B cell (primary cell): ENCODE measurements at regions not wholly inside any gene's neighbourhood (a gene's known extent, or its start where the extent isn't known, plus 50 kb on each side); places are given as distances from the start of the nearest gene placed in this dataset.
A peak's percentile ranks its signal among the peaks of the same experiment; 100 is the strongest.

Experiments
- ATAC-seq: fragments of 200-7000 bp; cut with Tn5 transposase; one replicate; pipeline ENCODE4 v1.10.0; 2021; ENCODE audit warnings: low read depth, mild to moderate bottlenecking, moderate number of reproducible peaks, moderate library complexity
- CTCF ChIA-PET: fragments of 350-600 bp; sonication (Branson Sonifier 250); formaldehyde crosslinking; loops from one replicate; lab custom pipeline; 2021; ENCODE audit warnings: antibody characterized with exemption, inconsistent platforms; lab: Charles Lee
- POLR2A ChIA-PET: fragments of 350-600 bp; sonication (Branson Sonifier 250); formaldehyde crosslinking; loops from one replicate; lab custom pipeline; 2021; ENCODE audit warnings: antibody characterized with exemption; lab: Charles Lee
- DNase-seq: peaks from one replicate; pipeline ENCODE4 v3.0.0; 2013
- H2AFZ ChIP-seq: 2 replicates; pipeline ENCODE4 v1.6.1; 2012; ENCODE audit warnings: mild to moderate bottlenecking, low read depth, low read length; ENCODE audit not compliant: insufficient read depth, poor library complexity, severe bottlenecking
- H3K27ac ChIP-seq, 2 donors: 1 replicate in 1 of 2; 2 replicates in 1 of 2; pipeline ENCODE4 v1.5.1; 2012 to 2013; ENCODE audit warnings: low read length in 2 of 2, mild to moderate bottlenecking in 2 of 2, moderate library complexity in 1 of 2
- H3K27me3 ChIP-seq, 4 experiments: fragments of 200-600 bp in 1 of 4; sonication (generic) in 1 of 4; replicated peaks in 1 of 4; 1 replicate in 2 of 4; 2 replicates in 2 of 4; pipeline versions ENCODE4 v1.6.1 to v1.7.0; 2013 to 2016; ENCODE audit warnings: low read length in 3 of 4, mild to moderate bottlenecking in 2 of 4, mixed read lengths in 1 of 4, moderate library complexity in 1 of 4; ENCODE audit not compliant: insufficient read depth in 4 of 4, control insufficient read depth in 3 of 4; ENCODE audit errors: control extremely low read depth in 1 of 4
- H3K36me3 ChIP-seq, 2 experiments: replicated peaks in 1 of 2; 1 replicate in 1 of 2; 2 replicates in 1 of 2; pipeline versions ENCODE4 v1.6.1 to v1.7.1; 2013; ENCODE audit warnings: low read length in 1 of 2; ENCODE audit not compliant: insufficient read depth in 2 of 2, control insufficient read depth in 1 of 2; ENCODE audit errors: control extremely low read depth in 1 of 2, extremely low read depth in 1 of 2
- H3K4me1 ChIP-seq, 2 donors: fragments of 200-600 bp in 1 of 2; sonication (generic) in 1 of 2; 1 replicate in 1 of 2; 2 replicates in 1 of 2; pipeline versions ENCODE4 v1.5.1 to v1.6.1; 2013 to 2017; ENCODE audit warnings: low read length in 2 of 2; ENCODE audit not compliant: control insufficient read depth in 2 of 2, insufficient read depth in 2 of 2
- H3K4me2 ChIP-seq: replicated peaks from 2 replicates; pipeline ENCODE3; 2012; ENCODE audit warnings: mild to moderate bottlenecking, low read depth, low read length; ENCODE audit not compliant: poor library complexity, severe bottlenecking
- H3K4me3 ChIP-seq, 5 experiments: fragments of 200-600 bp in 1 of 5; sonication (generic) in 1 of 5; 1 replicate in 3 of 5; 2 replicates in 2 of 5; pipeline versions ENCODE4 v1.5.1 to v1.7.0; 2011 to 2016; ENCODE audit warnings: low read length in 4 of 5, mild to moderate bottlenecking in 4 of 5, low read depth in 2 of 5, control low read depth in 1 of 5, moderate library complexity in 1 of 5; ENCODE audit not compliant: insufficient read depth in 1 of 5; ENCODE audit errors: control extremely low read depth in 1 of 5, extremely low read depth in 1 of 5
- H3K79me2 ChIP-seq: fragments of 200-600 bp; sonication (generic); one replicate; pipeline ENCODE4 v1.6.0; 2016; ENCODE audit warnings: low read length; ENCODE audit not compliant: control insufficient read depth, insufficient read depth
- H3K9ac ChIP-seq: fragments of 200-600 bp; sonication (generic); 2 replicates; pipeline ENCODE4 v1.6.1; 2017; ENCODE audit warnings: mild to moderate bottlenecking, low read length, moderate library complexity
- H3K9me3 ChIP-seq, 3 donors: one replicate each; pipeline versions ENCODE4 v1.6.1 to v1.7.1; 2013; ENCODE audit warnings: low read length in 2 of 3; ENCODE audit not compliant: control insufficient read depth in 2 of 3, insufficient read depth in 1 of 3; ENCODE audit errors: control extremely low read depth in 1 of 3
- H4K20me1 ChIP-seq: 2 replicates; pipeline ENCODE4 v1.6.0; 2012; ENCODE audit warnings: mild to moderate bottlenecking, low read length; ENCODE audit not compliant: insufficient read depth, control insufficient read depth, poor library complexity, severe bottlenecking
- H3K27ac Mint-ChIP-seq: one replicate; pipeline ENCODE4 v1.8.0; 2021; ENCODE audit warnings: mixed read lengths
- H3K27me3 Mint-ChIP-seq: one replicate; pipeline ENCODE4 v1.8.0; 2021; ENCODE audit warnings: mixed read lengths
- H3K4me1 Mint-ChIP-seq: one replicate; pipeline ENCODE4 v1.8.0; 2021; ENCODE audit warnings: mixed read lengths
- H3K4me3 Mint-ChIP-seq: one replicate; pipeline ENCODE4 v1.8.0; 2021; ENCODE audit warnings: mixed read lengths
- H3K9me3 Mint-ChIP-seq: one replicate; pipeline ENCODE4 v1.8.0; 2022; ENCODE audit warnings: mixed read lengths; ENCODE audit not compliant: insufficient read depth
- EZH2 ChIP-seq: IDR thresholded peaks from 2 replicates; pipeline ENCODE4 v1.6.1; 2012; ENCODE audit warnings: borderline replicate concordance, low read depth, mild to moderate bottlenecking, moderate library complexity, low read length; ENCODE audit not compliant: insufficient read depth, poor library complexity, severe bottlenecking
- WGBS: methylation state at CpG from one replicate; pipeline ENCODE4 v1.1.5; 2013; ENCODE audit warnings: missing lambda C conversion rate; ENCODE audit not compliant: insufficient coverage; 5-methylcytosine and 5-hydroxymethylcytosine counted together
- intact Hi-C: fragments of 100-400 bp; cut with micrococcal nuclease; formaldehyde crosslinking; loops from one replicate; pipeline ENCODE4 v1.10.0; 2022
- TF ChIP-seq, protein P1 (sequence below): fragments of 200-600 bp; IDR thresholded peaks from one replicate; pipeline ENCODE4 v1.8.0; 2022; ENCODE audit warnings: antibody characterized with exemption, mild to moderate bottlenecking

DNA sequence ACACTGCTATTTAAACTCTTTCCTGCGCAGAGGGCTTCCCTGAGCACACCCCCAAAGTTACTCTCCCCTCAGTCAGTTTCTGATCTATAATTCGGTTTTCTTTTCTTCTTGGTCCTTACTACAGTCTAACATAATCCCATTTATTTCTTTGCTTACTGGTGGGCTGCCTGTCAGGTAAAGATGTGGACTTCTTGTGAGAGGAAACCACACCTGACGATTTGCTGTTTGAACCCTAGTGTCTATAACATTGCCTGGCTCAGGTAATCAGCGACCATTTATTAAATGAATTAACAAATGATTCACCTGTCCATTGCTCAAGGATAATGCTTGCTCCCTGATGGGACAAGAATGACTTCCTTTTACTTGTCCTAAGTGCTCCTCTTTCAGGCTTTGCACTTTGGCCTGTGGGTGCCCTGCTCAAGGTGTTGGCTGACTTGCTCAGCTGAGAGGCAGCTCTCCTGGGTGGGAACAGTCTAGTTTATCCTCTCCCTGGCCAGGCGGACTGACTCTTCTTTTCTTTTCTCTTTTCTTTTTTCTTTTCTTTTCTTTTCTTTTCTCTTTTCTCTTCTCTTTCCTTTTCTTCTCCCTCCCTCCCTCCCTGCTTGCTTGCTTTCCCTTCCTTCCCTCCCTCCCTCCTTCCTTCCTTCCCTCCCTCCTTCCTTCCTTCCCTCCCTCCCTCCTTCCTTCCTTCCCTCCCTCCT lies 233.1 kb downstream of the BCAS1 start:
- Histone ChIP-seq H3K9ac (no peak overlapping the region), H3K27me3 (no peaks in the 10 kb centered on the region), H4K20me1 (no peaks in the 10 kb centered on the region), H3K4me2 (no peak overlapping the region), H3K4me3 (no peak overlapping the region), H3K79me2 (no peaks in the 10 kb centered on the region), H3K9me3 (peaks cover 0 to 1% (median 0%) of the 10 kb centered on the region in 3 donors), H3K4me1 (peaks cover 60 to 70% of the 10 kb centered on the region in 2 donors), H3K36me3 (no peaks in the 10 kb centered on the region), H3K27ac (peak overlapping the region in 1 of 2 donors; percentile 78), H2AFZ (no peak overlapping the region)
- 96% methylated on average over 4 of the region's 5 CpGs for WGBS
- Mint-ChIP-seq H3K9me3 (peaks cover 5% of the 10 kb centered on the region), H3K27me3 (no peaks in the 10 kb centered on the region), H3K4me1 (peaks cover 76% of the 10 kb centered on the region), H3K27ac (peak overlapping the region; percentile 86), H3K4me3 (no peak overlapping the region)
- CTCF ChIA-PET = interaction anchor here (0.9 to 1.2 kb wide), 3 partner anchors 12 to 82 kb away, joined by 3 read pairs; no protein-coding TSS in a partner anchor
- TF ChIP-seq, protein P1, sequence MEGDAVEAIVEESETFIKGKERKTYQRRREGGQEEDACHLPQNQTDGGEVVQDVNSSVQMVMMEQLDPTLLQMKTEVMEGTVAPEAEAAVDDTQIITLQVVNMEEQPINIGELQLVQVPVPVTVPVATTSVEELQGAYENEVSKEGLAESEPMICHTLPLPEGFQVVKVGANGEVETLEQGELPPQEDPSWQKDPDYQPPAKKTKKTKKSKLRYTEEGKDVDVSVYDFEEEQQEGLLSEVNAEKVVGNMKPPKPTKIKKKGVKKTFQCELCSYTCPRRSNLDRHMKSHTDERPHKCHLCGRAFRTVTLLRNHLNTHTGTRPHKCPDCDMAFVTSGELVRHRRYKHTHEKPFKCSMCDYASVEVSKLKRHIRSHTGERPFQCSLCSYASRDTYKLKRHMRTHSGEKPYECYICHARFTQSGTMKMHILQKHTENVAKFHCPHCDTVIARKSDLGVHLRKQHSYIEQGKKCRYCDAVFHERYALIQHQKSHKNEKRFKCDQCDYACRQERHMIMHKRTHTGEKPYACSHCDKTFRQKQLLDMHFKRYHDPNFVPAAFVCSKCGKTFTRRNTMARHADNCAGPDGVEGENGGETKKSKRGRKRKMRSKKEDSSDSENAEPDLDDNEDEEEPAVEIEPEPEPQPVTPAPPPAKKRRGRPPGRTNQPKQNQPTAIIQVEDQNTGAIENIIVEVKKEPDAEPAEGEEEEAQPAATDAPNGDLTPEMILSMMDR = no peak
- TF ChIP-seq EZH2 = no peak
- DNase-seq (no peak), ATAC-seq (no peak)
- intact Hi-C loops = loop anchor here (5.0 to 10.0 kb wide), 4 partner anchors 78 to 195 kb away; no protein-coding TSS in a partner anchor
- POLR2A ChIA-PET = interaction anchor here (0.8 to 1.0 kb wide), 2 partner anchors 12 to 243 kb away, joined by 3 read pairs; partner anchors contain the start of gene ZNF217

DNA sequence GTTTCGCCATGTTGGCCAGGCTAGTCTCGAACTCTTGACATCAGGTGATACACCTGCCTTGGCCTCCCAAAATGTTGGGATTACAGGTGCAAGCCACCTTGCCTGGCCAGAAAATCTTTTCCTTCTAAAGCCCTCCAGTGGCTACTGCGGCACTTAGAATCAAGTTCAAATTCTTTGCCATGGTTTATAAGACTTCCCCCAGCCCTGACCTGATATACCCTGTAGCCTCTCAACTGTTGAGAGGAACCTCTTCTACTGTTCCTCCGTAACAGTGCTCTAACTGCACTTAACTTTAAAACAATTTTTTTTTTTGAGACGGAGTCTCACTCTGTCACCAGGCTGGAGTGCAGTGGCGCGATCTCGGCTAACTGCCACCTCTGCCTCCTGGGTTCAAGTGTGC lies 235.6 kb downstream of the BCAS1 start:
- 60% methylated on average over 8 of the region's 8 CpGs for WGBS
- peak overlapping the region in 1 of 5 experiments; percentile 33 for H3K4me3 ChIP-seq
- no peaks in the 10 kb centered on the region for H3K36me3 ChIP-seq
- H3K79me2 ChIP-seq = no peaks in the 10 kb centered on the region
- TF ChIP-seq, protein P1 = no peak
- TF ChIP-seq EZH2 = no peak
- H3K4me1 ChIP-seq = peaks cover 55 to 69% of the 10 kb centered on the region in 2 donors
- H4K20me1 ChIP-seq = no peaks in the 10 kb centered on the region
- H3K27me3 ChIP-seq = no peaks in the 10 kb centered on the region
- POLR2A ChIA-PET = interaction anchor here (1.0 kb wide), 1 partner anchor 240 kb away, joined by 3 read pairs; no protein-coding TSS in a partner anchor
- CTCF ChIA-PET = interaction anchor here (0.6 to 0.7 kb wide), 2 partner anchors 49 to 96 kb away, joined by 3 to 4 read pairs; no protein-coding TSS in a partner anchor
- Mint-ChIP-seq H3K4me3 (no peak overlapping the region), H3K27ac (peak overlapping the region; percentile 92), H3K9me3 (peaks cover 5% of the 10 kb centered on the region), H3K4me1 (peaks cover 76% of the 10 kb centered on the region), H3K27me3 (no peaks in the 10 kb centered on the region)
- H3K27ac ChIP-seq = peak overlapping the region; percentile 66 to 72
- H3K9ac ChIP-seq = no peak overlapping the region
- intact Hi-C loops = loop anchor here (5.0 to 10.0 kb wide), 5 partner anchors 33 to 192 kb away; no protein-coding TSS in a partner anchor
- no peak overlapping the region for H2AFZ ChIP-seq
- peaks cover 0 to 1% (median 0%) of the 10 kb centered on the region in 3 donors for H3K9me3 ChIP-seq
- ATAC-seq = no peak
- peak overlapping the region; percentile 71 for H3K4me2 ChIP-seq
- DNase-seq = no peak
